Fibroblast of skin of abdomen (primary cell): ENCODE measurements at regions not wholly inside any gene's neighbourhood (a gene's known extent, or its start where the extent isn't known, plus 50 kb on each side); places are given as distances from the start of the nearest gene placed in this dataset.
"Not testable (repeated sequence)": the region's sequence is repeated elsewhere in the genome, so short reads cannot be mapped to it uniquely, and the experiment has no call there.

Experiments used
- DNase-seq: peaks from one replicate; pipeline ENCODE4 v3.0.0-alpha.2; 2013

DNA sequence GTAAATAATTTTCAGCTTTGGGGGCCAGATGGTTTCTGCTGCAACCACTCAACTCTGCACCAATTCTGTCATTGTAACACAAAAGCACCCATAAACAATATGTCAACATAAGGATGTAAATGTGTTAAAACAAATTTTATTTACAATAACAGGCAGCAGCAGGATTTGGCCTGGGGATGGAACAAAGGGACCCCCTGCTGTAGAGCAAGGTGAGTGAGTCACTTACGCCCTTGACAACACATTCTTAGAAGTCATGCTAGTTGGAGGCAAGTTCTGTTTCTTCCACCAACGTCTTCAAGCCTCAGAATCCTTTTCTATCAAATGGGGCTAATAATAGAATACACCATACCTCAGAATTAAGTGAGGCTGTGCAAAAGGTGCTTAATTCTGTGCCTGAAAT is 610.2 kb upstream of the SYT4 start:
- no peak for DNase-seq

DNA sequence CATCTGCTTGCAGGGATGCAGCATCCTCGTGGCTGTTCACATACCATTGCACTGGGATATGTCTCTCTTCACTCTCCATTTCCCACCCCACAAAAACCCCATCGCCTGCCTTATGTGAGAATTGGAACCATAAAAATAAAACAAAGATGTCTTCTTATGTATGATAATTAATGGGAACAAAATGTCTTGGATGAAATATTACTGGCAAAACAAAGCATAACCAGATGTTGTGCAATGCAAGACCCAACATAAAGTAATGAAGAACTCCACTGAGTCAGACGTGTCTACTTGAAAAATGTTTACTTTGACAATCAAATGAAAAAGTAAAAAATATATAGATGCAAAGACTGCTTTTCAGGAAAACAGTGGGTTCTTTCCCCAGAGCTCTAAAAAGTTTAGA is 611.3 kb upstream of the SYT4 start:
- DNase-seq: peak; percentile 45

DNA sequence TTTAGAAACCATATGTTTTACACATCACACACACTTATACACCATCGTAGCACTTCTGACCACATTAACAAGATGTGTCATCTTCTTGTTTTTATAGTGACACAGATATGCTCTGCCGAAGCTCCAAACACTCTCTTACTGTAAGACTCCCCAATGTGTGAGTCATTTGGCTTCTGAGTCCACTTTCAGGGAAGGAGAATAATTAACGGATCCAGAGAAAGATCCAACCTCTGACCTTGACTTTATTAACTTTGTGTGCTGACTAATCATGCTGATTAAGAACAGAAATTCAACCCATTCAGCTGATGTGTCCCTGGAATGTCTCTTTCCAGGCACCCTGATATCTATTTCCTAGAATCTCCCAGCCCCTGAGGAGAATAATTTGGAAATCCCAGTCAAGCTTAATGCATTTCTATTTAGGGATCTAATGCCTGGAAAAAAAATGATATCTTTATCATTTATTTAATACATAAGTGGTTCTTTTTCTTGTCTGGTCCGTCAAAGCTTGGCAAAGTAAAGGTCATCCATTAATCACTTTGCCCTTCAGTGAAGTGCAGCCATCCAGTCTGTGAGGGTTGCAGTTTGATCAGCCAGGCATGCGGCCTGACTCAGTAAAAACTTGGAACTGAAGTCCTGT is 615.8 kb upstream of the SYT4 start:
- DNase-seq: peak; percentile 98

DNA sequence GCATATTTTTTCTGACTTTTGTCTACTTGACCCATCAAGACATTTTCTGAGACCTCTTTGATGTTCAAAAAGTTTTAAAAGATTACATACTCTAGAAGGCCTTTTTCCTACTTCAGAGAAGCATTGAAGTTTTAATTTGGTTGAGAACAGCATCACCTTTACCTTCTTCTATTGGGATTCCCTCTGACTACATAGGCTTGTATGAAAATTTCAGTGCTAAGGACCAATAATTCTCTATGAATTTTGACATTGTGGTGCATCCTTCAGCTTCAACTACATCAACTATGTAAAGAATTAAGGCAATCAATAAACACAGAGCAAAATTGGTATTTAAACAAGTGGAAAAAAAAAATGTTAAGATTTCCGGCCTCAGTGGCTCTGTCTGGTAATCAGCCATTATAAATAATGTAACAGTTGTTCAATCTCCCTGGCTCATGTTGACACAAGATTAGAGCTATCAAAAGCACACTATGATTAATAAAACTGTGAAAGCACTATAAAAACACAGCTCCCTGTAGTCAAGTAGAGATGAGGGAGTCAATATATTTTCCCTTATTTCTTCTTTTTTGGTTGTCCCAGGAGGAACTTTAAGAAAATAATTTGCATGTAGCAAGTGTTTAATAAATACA is 627.0 kb upstream of the SYT4 start:
- no peak for DNase-seq

DNA sequence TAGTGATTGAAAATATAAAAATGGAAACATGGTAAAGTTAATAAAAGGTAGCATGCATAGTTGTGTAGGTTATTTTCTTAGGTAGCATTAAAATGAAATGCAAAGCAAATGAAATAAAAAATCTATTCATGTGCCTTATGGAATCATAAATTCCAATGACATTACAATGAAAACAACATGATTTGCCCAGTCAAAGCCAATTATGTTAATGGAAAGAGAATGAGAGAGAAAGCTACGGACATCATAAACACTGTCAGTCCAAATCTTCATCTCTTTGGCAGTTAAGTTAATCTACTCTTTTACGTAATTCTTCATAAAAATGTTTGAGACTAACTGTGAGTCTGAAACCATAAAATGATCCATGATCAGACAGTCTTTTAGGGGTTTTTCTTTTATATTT is 636.7 kb upstream of the SYT4 start:
- no peak for DNase-seq

DNA sequence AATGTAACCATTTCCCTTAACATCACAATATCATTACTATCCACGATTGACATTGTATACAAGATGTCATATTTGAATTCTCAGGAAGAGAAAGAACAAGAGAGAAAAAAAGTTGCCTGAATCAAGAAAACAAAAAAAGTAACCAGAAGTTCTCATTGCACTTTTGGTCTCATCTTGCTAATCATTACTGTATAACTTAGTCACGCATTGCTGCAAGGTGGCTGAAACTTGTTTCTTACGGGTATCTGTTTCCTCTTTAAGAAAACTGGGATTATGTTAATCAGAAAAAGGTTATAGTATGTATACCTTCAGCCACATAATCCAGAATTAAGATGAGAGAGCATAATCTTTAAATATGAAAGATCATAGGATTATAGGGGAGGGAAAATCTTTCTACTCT is 639.7 kb upstream of the SYT4 start:
- DNase-seq: no peak

DNA sequence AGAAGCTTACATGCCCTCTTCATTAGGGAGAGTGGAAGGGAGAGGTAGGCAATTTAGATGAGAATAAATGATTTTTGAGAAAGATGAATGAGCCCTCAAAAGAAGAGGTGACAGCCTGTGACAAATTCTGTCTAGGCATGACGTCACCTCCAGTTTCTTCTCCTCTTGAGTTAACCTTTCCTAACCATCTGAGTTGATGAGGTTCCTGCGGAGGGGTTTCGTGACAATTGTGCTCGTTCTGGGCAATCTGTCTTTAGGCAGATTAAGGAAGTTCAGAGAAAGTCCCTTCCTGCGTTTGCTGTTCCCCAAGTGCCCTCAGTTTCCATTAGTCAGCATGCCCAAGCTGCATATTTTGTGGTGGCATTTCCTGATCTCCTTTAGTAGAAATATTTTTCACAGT is 640.2 kb upstream of the SYT4 start:
- DNase-seq: no peak

DNA sequence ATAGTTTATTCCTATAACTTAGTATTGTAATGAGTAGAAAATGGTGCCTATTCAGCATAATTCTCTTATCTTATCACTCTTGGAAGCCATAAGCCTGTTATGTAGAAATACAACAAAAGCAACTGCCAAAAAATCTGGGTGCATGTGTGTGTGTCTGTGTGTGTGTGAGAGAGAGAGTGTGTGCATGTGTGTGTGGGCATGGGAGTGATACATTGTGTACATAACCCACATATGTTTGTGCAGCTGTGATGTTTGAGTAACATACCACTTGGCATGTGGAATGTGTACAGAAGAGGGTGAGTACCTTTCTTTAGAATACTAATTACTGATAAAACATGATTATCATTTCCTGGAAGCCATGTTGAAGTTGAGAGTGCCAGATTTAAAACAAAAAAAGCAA is 642.3 kb upstream of the SYT4 start:
- DNase-seq: no peak

DNA sequence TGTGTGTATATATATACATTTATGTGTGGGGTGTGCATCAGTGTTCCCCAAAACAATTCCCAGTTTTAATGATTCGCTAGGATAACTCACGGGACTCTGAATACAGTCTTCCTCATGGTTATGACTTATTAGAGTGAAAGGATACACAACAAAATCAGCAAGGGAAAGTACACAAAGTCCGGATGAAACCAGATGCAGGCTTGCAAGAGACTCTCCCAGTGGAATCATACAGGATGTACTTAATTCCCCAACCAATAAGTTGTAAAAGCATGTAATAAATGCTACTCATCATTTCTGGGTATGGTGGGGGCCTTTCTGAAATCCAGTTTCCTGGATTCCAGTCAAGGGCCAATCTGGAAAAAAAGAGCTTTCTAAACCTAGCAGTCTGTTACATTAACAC is 654.1 kb upstream of the SYT4 start:
- peak; percentile 16 for DNase-seq

DNA sequence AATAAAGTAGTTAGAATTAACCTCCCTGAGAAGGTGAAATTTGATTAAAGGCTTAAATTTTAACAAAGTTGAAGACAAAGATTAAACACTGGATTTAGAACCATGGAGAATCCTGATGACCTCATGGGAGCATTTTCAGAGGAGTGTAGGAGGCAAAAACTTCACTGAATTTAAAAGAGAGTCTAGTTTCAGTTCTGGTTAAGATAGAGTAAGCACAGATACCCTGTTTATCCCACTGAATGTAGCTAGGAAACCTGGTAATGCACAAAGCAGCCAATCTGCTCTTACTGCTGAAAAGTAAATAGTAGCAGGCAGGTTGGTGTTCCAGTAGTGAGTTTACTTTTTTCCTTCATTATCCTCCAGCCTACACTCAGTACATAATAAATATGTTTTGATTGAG is 654.9 kb upstream of the SYT4 start:
- no peak for DNase-seq

DNA sequence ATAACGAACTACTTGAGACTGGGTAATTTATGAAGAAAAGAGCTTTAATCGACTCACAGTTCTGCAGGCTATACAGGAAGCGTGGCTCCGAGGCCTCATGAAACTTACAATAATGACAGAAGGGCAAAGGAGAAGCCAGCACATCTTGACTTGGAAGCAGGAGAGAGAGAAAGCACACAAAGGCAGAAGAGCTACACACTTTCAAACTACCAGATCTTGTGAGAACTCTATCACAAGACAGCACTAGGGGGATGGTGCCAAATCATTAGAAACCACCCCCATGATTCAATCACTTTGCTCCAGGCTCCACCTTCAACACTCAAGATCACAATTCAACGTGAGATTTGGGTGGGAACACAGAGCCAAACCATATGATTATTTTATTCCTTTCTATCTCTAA is 655.9 kb upstream of the SYT4 start:
- no peak for DNase-seq

DNA sequence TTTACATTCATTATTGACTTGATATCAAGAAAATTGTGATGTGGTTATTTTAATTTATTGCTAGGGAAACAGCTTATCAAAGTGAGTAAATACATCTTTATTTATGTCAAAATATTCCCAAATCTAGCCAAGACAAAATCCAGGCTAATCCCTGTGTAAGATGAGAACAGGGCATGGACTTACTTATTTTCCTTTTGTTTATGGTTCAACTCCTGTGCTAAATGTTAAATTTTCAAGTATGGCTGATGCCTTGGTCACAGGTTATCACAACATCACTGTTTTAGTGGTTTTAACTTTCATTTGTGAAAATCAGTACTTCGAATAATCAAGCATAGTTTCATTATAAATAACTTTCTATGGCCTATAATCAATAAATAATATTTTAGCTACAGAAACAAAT is 657.0 kb upstream of the SYT4 start:
- no peak for DNase-seq

DNA sequence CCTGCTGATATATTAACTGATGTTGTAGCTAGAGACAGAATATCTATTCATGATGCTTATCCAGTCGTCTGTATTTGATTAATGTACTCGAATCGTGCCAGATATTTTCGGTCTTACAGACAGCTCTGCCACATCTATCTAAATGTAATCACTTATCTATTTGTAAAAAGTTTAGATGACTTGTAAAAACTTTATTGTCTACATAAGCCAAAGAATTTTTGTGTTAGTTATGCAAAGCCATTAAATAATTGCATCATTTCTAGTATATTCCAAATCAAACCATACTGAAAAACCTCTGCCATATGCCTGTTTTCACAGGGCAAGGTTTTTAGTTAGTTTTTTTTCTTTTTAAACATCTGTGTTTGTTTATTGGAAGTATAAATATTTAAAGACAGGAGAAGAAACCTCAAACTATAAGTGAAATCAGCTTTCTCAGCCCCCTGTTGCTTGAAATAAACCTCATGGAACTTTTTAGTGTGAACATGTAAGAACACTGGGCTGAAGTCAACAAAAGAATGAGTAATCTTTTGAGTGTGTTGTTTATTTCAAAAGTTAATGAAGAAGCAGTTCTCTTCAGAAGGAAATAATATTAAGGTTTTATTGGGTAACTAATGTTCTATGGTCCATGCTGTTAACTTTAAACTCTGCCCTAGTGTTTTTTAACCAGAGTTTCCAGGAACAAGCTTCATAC is 657.6 kb upstream of the SYT4 start:
- peak; percentile 79 for DNase-seq

DNA sequence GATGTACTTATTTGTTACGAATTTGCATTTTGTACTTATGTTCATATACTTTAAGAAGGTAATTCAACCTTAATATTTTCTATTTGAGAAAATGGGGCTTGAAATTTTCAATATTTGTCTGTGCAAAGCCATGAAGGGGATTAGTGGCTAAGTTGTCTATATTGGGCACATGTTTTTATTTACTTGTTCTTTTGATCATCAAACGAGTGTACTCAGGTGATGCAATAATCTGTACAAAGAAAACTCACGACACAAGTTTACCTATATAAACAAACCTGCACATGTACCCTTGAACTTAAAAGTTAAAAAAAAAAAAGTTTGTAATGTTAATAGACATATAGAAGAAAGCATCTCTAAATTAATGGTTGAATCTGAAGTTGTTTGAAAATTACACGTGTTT is 658.9 kb upstream of the SYT4 start:
- no peak for DNase-seq

DNA sequence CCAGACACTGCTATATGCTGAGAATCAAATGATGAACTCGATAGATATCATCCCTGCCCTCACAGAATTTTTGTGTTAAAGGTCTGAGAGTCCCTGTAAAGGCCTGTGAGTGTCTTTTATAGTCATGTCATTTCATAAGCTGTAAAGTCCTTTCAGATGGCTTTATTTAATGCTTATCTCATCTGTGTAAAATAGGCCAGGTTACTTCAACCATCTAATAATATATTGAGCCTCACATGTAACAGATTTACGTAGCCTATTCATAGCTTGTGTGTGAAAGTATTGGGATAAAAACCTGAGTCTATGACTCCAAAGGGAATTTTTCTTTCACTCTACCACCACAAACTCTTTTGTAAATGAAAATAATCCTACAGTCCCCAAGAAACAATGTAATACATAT is 672.0 kb upstream of the SYT4 start:
- DNase-seq: no peak

DNA sequence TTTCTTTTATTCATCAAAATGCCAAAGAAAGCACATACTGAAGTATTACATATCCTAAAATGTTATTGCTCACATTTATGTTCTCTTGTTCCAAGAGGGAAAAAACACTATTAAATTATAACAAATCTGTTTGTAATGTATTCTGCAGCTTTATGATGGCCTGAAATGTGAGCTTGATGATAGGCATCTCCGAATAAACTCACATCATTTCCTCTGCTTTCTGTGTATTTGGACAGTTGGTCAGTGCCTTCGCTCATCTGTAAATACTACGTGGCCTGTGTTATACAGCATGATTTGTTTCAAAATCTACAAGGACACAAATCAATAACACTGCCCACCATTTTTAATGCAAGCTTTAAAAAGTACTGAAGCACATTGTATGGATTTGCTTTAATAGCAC is 672.8 kb upstream of the SYT4 start:
- DNase-seq: no peak

DNA sequence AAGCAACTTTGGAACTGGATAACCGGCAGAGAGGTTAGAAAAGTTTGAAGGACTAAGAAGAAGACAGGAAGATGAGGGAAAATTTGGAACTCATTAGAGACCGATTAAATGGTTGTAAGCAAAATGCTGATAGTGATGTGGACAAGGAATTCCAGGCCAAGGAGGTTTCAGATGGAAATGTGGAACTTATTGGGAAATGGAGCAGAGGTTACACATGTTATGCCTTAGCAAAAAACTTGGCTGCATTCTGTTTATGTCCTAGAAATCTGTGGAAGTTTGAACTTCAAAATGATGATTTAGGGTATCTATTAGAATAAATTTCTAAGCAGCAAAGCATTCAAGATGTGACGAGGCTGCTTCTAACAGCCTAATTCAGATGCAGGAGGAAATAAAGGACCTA is 675.1 kb upstream of the SYT4 start:
- DNase-seq: no peak

DNA sequence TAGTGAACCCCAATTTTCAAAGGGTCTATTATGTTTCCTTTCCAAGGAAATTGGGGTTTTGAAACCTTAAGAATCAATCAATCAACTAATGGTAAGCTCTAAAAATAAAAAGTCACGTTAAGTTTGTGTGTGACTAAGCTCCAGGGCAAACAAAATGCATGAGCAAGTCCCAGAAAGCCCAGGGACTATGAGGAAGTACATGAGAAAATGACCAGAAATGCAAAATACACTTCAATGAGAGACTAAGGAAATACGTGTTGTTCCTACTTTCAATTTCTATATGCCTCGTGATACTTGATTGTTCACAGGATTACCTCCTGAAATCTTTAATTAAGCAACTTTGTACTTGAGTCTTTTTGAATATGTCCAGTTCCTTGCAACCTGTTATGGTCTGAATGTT is 684.4 kb upstream of the SYT4 start:
- no peak for DNase-seq

DNA sequence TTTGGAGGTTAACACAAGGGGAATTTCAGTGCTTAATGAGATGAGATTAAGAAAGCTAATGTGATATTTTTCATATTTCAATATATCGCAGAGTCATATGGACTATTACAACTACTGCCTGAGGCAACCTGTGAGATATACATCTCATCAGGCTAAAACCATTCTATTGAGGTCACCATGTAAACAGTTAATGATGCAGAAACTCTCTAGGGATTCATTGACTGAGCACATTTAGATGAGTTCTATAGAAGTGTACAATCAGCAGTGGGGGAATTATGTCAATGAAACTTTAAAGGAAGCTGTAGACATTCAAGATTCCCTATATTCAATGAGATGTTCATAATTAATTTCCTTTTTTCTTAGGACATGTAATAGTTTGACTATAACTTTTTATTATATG is 687.4 kb upstream of the SYT4 start:
- no peak for DNase-seq

DNA sequence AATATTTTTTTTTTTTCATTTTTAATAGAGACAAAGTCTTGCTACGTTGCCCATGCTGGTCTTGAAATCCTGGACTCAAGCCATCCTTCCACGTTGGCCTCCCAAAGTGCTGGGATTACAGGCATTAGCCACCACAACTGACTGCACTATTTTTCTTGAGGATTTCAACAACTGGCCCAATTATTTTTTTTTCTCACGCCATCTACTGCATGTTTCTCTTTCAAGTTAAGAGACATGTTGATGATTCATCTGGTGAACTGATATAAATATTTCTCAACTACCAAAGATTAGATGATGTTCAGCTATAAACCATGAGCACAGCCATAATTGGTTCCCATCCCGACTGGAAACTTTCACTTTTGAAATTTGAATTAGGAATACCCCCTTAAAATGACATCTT is 688.4 kb upstream of the SYT4 start:
- DNase-seq: peak; percentile 8

DNA sequence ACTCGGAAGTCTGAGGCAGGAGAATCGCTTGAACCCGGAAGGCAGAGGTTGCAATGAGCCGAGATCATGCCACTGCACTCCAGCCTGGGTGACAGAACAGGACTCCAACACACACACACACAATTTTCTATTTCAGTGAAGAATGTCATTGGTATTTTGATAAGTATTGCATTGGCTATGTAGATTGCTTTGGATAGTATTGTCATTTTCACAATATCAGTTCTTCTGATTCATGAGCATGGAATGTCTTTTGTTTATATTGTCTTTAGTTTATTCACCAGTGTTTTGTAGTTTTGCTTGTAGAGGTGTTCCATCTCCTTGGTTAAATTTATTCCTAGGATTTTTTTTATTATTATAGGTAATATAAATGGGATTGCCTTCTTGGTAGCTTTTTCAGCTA is 693.4 kb upstream of the SYT4 start:
- DNase-seq: peak; percentile 26

DNA sequence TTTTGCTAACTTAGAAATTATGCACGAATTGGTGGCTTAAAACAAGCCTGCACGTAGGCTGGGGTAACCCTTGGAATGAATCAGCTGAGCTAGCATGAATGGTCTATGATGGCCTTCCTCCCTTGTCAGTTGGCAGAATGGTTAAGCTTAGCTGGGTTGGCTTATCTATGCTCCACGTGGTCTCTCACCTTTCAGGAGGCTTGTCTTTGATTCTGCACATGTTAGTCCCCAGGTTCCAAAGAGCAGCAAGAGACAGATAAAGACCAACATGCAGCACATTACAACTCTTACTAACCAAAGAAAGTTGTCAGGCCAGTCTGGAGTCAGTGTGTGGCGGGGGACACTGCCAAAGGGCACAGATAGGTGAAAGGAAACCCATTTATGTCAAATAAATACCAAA is 700.9 kb upstream of the SYT4 start:
- no peak for DNase-seq

DNA sequence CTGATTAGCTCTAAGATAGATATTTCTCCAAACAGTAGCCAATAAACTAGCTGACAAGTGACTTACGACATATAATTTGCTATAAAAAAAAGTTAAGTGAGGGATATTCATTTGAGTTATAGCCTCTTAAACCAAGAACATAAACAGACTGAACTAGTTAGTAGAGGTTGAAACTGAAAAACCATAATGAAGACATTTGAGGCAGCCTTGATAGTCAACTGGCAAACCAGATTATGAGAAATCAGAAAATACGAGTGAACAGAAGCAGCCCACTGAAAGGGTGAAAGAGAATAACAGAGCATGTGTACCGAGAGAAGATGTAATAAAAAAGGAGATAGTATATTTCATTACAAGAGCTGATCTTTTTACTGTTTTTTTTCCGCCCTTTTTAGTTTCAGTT is 698.1 kb upstream of the SETBP1 start:
- no peak for DNase-seq

DNA sequence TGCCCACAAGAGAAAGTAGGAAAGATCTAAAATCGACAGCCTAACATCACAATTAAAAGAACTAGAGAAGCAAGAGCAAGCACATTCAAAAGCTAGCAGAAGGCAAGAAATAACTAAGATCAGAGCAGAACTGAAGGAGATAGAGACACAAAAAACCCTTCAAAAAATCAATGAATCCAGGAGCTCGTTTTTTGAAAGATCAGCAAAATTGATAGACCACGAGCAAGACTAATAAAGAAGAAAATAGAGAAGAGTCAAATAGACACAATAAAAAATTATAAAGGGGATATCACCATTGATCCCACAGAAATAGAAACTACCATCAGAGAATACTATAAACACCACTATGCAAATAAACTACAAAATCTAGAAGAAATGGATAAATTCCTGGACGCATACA is 693.6 kb upstream of the SETBP1 start:
- DNase-seq: not testable (repeated sequence)

DNA sequence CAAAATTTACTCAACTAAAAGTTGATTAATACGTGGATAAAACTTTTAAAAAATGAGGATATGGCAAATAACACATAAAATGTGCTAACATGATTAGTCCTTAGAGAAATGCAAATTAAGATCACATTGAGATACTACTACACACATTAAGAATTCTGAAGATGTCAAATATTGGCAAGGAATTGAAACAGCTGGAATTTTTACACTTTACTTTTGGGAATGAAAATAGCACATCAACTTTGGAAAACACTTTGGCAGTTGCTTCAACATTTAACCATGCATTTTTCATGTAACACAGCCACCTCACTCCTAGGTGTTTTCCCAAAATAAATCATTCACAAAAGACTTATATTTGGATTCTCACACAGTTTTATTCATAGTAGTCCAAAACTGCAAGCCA is 687.9 kb upstream of the SETBP1 start:
- DNase-seq: no peak
